ENCODE measurements at regions not wholly inside any gene's neighbourhood (a gene's known extent, or its start where the extent isn't known, plus 50 kb on each side); places are given as distances from the start of the nearest gene placed in this dataset.

- no peaks in the 10 kb centered on the region for H3K4me1 ChIP-seq (ENCODE audit: control insufficient read depth, insufficient read depth, low read length)
Measured at GRCh38 chr5:68418680-68419079, 203.1 kb downstream of the PIK3R1 start.

DNA sequence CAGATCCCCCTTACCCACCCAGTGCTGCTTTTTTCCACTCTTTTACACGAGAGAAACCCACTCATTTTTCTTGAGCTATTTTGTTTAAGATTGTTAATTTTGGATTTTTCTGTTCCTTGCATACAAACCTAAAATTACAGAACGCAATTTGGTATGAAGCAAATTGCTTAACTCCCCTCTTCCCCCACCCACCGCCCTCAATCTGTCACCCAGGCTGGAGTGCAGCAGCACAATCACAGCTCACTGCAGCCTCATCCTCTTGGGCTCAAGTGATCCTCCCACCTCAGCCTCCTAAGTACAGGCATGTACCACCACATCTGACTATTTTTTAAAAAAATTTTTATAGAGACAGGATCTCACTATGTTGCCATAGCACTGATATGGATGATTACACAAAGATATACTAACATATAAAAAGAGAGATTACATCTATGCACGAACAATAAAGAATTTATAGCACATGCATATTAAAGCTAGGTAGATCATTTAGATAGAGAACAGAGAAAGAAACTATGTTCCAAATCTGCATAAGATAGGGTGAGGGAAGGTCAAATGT lies 203.6 kb downstream of the PIK3R1 start:
- DNase-seq (no peak), ATAC-seq (no peak)
- Histone ChIP-seq H3K9me3 (ENCODE audit: control insufficient read depth, insufficient read depth, low read length) (no peaks in the 10 kb centered on the region), H3K36me3 (ENCODE audit: control insufficient read depth, insufficient read depth, low read length) (no peaks in the 10 kb centered on the region), H3K4me3 (ENCODE audit: low read length) (no peak overlapping the region), H3K4me1 (ENCODE audit: control insufficient read depth, insufficient read depth, low read length) (no peaks in the 10 kb centered on the region), H3K27me3 (ENCODE audit: control insufficient read depth, insufficient read depth, low read length) (no peaks in the 10 kb centered on the region), H3K27ac (ENCODE audit: low read length) (no peak overlapping the region)
- intact Hi-C loops (cut with micrococcal nuclease), result no loop called here
- H3K4me1 Mint-ChIP-seq, result peaks cover 7 to 12% of the 10 kb centered on the region in 2 donors
- H3K27ac Mint-ChIP-seq, result no peak overlapping the region
- no peaks in the 10 kb centered on the region for H3K27me3 Mint-ChIP-seq (ENCODE audit: low read depth in 2 of 2)
- H3K4me3 Mint-ChIP-seq, result no peak overlapping the region
- 95% methylated on average over 2 of the region's 4 CpGs for WGBS (ENCODE audit: insufficient coverage)
- TF ChIP-seq, protein P1, sequence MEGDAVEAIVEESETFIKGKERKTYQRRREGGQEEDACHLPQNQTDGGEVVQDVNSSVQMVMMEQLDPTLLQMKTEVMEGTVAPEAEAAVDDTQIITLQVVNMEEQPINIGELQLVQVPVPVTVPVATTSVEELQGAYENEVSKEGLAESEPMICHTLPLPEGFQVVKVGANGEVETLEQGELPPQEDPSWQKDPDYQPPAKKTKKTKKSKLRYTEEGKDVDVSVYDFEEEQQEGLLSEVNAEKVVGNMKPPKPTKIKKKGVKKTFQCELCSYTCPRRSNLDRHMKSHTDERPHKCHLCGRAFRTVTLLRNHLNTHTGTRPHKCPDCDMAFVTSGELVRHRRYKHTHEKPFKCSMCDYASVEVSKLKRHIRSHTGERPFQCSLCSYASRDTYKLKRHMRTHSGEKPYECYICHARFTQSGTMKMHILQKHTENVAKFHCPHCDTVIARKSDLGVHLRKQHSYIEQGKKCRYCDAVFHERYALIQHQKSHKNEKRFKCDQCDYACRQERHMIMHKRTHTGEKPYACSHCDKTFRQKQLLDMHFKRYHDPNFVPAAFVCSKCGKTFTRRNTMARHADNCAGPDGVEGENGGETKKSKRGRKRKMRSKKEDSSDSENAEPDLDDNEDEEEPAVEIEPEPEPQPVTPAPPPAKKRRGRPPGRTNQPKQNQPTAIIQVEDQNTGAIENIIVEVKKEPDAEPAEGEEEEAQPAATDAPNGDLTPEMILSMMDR (IDR thresholded peaks at IDR 0.05), result no peak
- H3K9me3 Mint-ChIP-seq, result no peaks in the 10 kb centered on the region
- no peaks in the 10 kb centered on the region for H3K36me3 Mint-ChIP-seq

More at GRCh38 chr5:68418680-68419079, 203.1 kb downstream of the PIK3R1 start:
- Mint-ChIP-seq H3K9me3 (no peaks in the 10 kb centered on the region), H3K4me1 (peaks cover 7 to 10% of the 10 kb centered on the region in 2 donors), H3K27me3 (ENCODE audit: low read depth in 2 of 2) (no peaks in the 10 kb centered on the region), H3K36me3 (no peaks in the 10 kb centered on the region), H3K4me3 (no peak overlapping the region), H3K27ac (no peak overlapping the region)
- TF ChIP-seq, protein P1 (IDR thresholded peaks at IDR 0.05), result no peak
- H3K27ac ChIP-seq (ENCODE audit: low read length), result no peak overlapping the region
- H3K4me3 ChIP-seq (ENCODE audit: low read length), result no peak overlapping the region
- no peaks in the 10 kb centered on the region for H3K36me3 ChIP-seq (ENCODE audit: control insufficient read depth, insufficient read depth, low read length)
- intact Hi-C loops (cut with micrococcal nuclease), result no loop called here
- H3K27me3 ChIP-seq (ENCODE audit: control insufficient read depth, insufficient read depth, low read length), result no peaks in the 10 kb centered on the region
- no peaks in the 10 kb centered on the region for H3K9me3 ChIP-seq (ENCODE audit: control insufficient read depth, insufficient read depth, low read length)
- ATAC-seq (no peak), DNase-seq (no peak)
- 95% methylated on average over 2 of the region's 3 CpGs for WGBS (ENCODE audit: insufficient coverage)

GRCh38 chr5:68419637-68420452 lies 204.3 kb downstream of the PIK3R1 start:
- intact Hi-C loops (cut with micrococcal nuclease), result no loop called here
- H3K9me3 ChIP-seq (ENCODE audit: control insufficient read depth, insufficient read depth, low read length), result no peaks in the 10 kb centered on the region
- peaks cover 3% of the 10 kb centered on the region for H3K4me1 ChIP-seq (ENCODE audit: control insufficient read depth, insufficient read depth, low read length)
- no peaks in the 10 kb centered on the region for H3K36me3 Mint-ChIP-seq
- H3K4me1 Mint-ChIP-seq, result peaks cover 9 to 16% of the 10 kb centered on the region in 2 donors
- H3K36me3 ChIP-seq (ENCODE audit: control insufficient read depth, insufficient read depth, low read length), result no peaks in the 10 kb centered on the region
- H3K27ac Mint-ChIP-seq, result no peak overlapping the region
- H3K9me3 Mint-ChIP-seq, result no peaks in the 10 kb centered on the region
- H3K27me3 ChIP-seq (ENCODE audit: control insufficient read depth, insufficient read depth, low read length), result no peaks in the 10 kb centered on the region
- TF ChIP-seq, protein P1 (IDR thresholded peaks at IDR 0.05), result no peak
- H3K27me3 Mint-ChIP-seq (ENCODE audit: low read depth in 2 of 2), result no peaks in the 10 kb centered on the region
- H3K4me3 Mint-ChIP-seq, result no peak overlapping the region
- H3K4me3 ChIP-seq (ENCODE audit: low read length), result no peak overlapping the region
- 76% methylated on average over 8 of the region's 8 CpGs for WGBS (ENCODE audit: insufficient coverage)
- ATAC-seq (no peak), DNase-seq (no peak)
- no peak overlapping the region for H3K27ac ChIP-seq (ENCODE audit: low read length)
